Nephron (organoid): ENCODE measurements at regions not wholly inside any gene's neighbourhood (a gene's known extent, or its start where the extent isn't known, plus 50 kb on each side); places are given as distances from the start of the nearest gene placed in this dataset.
A peak's percentile ranks its signal among the peaks of the same experiment; 100 is the strongest.

Source experiments
- H3K27ac Mint-ChIP-seq, 3 experiments: 2 replicates each; pipeline ENCODE4 v1.8.0; 2020; ENCODE audit warnings: mixed read lengths in 3 of 3, mild to moderate bottlenecking in 2 of 3, moderate library complexity in 1 of 3
- H3K27me3 Mint-ChIP-seq: 2 replicates; pipeline ENCODE4 v1.8.0; 2021; ENCODE audit warnings: low read depth, mild to moderate bottlenecking, moderate library complexity, mixed read lengths
- H3K36me3 Mint-ChIP-seq: 2 replicates; pipeline ENCODE4 v1.8.0; 2020; ENCODE audit warnings: low read depth, mixed read lengths
- H3K4me1 Mint-ChIP-seq: 2 replicates; pipeline ENCODE4 v1.8.0; 2020; ENCODE audit warnings: mixed read lengths
- H3K4me3 Mint-ChIP-seq, 3 experiments: 2 replicates each; pipeline ENCODE4 v1.8.0; 2020; ENCODE audit warnings: mild to moderate bottlenecking in 3 of 3, mixed read lengths in 3 of 3, moderate library complexity in 2 of 3
- H3K9me3 Mint-ChIP-seq: 2 replicates; pipeline ENCODE4 v1.8.0; 2020; ENCODE audit warnings: mixed read lengths
- TF ChIP-seq, protein P1 (sequence below), 3 experiments: fragments of 200-600 bp; sonication (generic); IDR thresholded peaks; one replicate each; pipeline ENCODE4 v1.5.0; 2021; ENCODE audit warnings: antibody characterized with exemption in 3 of 3; ENCODE audit not compliant: unreplicated experiment in 3 of 3

DNA sequence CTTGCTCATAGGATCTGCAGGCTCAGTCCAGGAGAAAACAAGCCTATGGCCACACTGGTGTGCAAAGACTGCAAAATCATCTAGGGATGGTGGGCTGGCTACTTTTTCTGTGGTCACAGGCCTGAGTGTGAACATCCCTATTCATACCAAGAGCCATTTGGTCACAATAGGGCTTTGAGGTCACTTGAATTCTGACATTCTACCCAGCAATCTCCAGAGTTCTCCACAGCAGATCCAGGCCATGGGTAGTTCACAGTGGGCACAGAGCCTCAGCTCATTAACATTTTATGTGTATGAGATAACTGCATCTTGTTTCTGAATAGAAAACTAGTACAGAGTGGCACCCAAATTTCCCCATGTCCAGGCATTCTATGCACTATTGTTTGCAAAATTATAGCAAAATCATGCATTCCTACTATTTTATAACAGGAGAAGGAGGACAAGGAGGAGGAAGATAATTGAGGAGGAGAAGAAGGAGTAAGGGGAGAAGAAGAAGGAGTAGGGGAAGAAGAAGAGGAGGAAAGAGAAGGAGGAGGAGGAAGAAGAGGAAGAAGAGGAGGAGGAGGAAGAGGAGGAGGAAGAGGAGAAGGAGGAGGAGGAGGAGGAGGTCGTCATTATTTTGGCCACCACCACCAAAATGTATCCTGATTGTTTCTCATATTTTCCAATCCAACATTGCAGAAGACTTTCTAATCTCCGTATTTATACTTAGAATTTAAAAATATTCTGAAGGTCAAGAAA is 129.0 kb downstream of the SEMA6D start:
- Mint-ChIP-seq H3K27me3 (no peaks in the 10 kb centered on the region), H3K9me3 (no peaks in the 10 kb centered on the region), H3K27ac (no peak overlapping the region), H3K4me1 (peaks cover 17% of the 10 kb centered on the region), H3K4me3 (no peak overlapping the region), H3K36me3 (no peaks in the 10 kb centered on the region)
- TF ChIP-seq, protein P1, sequence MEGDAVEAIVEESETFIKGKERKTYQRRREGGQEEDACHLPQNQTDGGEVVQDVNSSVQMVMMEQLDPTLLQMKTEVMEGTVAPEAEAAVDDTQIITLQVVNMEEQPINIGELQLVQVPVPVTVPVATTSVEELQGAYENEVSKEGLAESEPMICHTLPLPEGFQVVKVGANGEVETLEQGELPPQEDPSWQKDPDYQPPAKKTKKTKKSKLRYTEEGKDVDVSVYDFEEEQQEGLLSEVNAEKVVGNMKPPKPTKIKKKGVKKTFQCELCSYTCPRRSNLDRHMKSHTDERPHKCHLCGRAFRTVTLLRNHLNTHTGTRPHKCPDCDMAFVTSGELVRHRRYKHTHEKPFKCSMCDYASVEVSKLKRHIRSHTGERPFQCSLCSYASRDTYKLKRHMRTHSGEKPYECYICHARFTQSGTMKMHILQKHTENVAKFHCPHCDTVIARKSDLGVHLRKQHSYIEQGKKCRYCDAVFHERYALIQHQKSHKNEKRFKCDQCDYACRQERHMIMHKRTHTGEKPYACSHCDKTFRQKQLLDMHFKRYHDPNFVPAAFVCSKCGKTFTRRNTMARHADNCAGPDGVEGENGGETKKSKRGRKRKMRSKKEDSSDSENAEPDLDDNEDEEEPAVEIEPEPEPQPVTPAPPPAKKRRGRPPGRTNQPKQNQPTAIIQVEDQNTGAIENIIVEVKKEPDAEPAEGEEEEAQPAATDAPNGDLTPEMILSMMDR (IDR thresholded peaks at IDR 0.05; ENCODE audit: unreplicated experiment in 3 of 3), result no peak

DNA sequence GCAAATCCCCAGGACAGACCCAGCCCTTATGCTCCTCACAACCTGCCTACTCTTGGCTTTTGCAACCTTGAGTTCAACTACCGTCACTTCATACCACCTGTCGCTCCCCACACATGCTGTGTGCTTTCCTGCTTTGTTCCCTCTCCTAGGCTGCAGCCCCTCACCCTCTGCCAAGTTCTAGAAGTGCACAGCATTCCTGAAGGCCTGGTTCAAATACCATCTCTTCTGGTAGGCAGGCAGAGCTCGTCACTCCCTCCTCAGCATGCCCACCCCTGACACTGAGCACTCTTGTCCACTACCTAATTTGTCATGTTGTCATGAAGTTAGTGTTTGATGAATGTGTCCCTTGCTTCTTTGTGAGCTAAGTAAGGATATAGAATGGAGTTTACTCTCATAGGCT is 129.6 kb downstream of the SEMA6D start:
- Mint-ChIP-seq H3K4me3 (no peak overlapping the region), H3K27me3 (no peaks in the 10 kb centered on the region), H3K4me1 (peaks cover 17% of the 10 kb centered on the region), H3K36me3 (no peaks in the 10 kb centered on the region), H3K9me3 (no peaks in the 10 kb centered on the region), H3K27ac (peak overlapping the region in 1 of 3 experiments; percentile 33)
- TF ChIP-seq, protein P1 (IDR thresholded peaks at IDR 0.05; ENCODE audit: unreplicated experiment in 3 of 3), result no peak

DNA sequence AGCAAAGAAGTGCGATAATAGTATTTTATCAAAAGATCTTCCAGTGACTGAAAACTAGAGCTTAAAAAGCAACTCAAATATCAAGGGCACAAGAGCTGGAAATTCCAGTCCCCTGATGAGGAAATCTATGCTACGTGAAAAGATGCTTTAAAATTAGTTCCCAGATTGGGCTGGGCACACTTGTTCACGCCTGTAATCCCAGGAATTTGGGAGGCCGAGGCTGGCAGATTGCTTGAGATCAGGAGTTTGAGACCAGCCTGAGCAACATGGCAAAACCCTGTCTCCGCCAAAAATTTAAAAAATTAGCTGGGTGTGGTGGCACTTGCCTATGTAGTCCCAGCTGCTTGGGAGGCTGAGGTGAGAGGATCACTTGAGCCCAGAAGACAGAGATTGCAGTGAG is 138.8 kb downstream of the SEMA6D start:
- H3K36me3 Mint-ChIP-seq, result no peaks in the 10 kb centered on the region
- H3K9me3 Mint-ChIP-seq, result no peaks in the 10 kb centered on the region
- TF ChIP-seq, protein P1 (IDR thresholded peaks at IDR 0.05; ENCODE audit: unreplicated experiment in 3 of 3), result no peak
- no peaks in the 10 kb centered on the region for H3K4me1 Mint-ChIP-seq
- H3K4me3 Mint-ChIP-seq, result no peak overlapping the region
- H3K27ac Mint-ChIP-seq, result no peak overlapping the region
- no peaks in the 10 kb centered on the region for H3K27me3 Mint-ChIP-seq

DNA sequence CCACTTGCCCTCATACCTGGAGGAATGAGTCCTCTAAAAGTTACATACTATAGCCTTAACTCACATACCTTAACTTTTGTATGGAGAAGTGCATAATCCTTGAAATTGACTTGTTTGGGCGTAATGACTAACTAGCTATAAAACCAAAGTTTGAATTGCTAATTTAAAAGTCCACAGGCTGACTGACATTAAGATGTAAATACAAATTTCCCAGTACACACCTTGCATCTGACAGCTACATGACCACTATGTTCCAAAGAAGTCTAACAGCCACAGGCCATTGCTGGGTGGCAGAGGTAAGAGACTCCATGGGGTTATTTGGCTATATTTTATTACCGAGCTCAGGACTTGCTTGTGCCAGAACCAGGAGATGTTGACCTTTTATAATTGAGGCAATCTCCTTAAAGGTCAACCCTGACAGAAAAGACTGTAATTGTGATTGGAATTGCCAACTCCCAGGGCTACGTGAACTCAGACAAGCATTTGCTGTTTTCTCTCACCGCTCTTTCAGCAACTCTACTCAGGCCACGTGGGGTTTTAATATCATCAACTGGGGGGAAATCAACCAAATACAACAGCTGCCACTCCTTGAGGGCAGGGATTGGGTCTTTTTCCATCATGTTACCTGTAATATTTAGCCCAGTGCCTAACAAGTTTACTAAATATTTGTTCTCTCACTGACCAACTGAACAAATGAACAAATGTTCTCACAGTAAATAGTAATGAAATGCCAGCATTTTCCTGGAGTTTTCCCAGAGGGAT is 139.9 kb downstream of the SEMA6D start:
- Mint-ChIP-seq H3K4me1 (no peaks in the 10 kb centered on the region), H3K4me3 (no peak overlapping the region), H3K9me3 (no peaks in the 10 kb centered on the region), H3K27me3 (no peaks in the 10 kb centered on the region), H3K36me3 (no peaks in the 10 kb centered on the region), H3K27ac (peak overlapping the region in 1 of 3 experiments; percentile 59)
- TF ChIP-seq, protein P1 (IDR thresholded peaks at IDR 0.05; ENCODE audit: unreplicated experiment in 3 of 3), result no peak

DNA sequence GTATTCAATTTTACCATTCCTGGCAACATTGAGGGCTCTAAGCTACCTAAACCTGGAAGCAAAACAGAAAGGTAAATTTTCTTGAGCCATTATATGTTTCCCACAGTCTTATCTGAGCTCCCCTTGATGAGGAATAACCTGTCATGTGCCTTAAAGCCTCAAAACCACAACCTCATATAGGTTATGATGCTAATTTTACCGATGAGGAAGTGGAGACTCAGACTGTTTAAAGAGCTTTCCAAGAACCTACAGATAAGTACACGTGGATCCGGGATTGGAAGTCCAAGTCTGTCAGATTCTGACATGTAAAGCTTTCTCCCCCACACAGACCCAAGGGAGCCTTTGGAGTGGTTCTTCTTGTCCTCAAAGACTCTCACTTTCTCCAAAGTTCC is 140.5 kb downstream of the SEMA6D start:
- TF ChIP-seq, protein P1 (IDR thresholded peaks at IDR 0.05; ENCODE audit: unreplicated experiment in 3 of 3), result no peak
- no peaks in the 10 kb centered on the region for H3K27me3 Mint-ChIP-seq
- H3K27ac Mint-ChIP-seq, result peak overlapping the region in 1 of 3 experiments; percentile 59
- H3K9me3 Mint-ChIP-seq, result no peaks in the 10 kb centered on the region
- H3K4me1 Mint-ChIP-seq, result no peaks in the 10 kb centered on the region
- no peak overlapping the region for H3K4me3 Mint-ChIP-seq
- no peaks in the 10 kb centered on the region for H3K36me3 Mint-ChIP-seq
